Umbilical cord (tissue), 1 donor: ENCODE measurements at regions not wholly inside any gene's neighbourhood (a gene's known extent, or its start where the extent isn't known, plus 50 kb on each side); places are given as distances from the start of the nearest gene placed in this dataset.
A peak's percentile ranks its signal among the peaks of the same experiment; 100 is the strongest.

ENCODE experiments used
- DNase-seq: peaks from one replicate; pipeline ENCODE4 v3.0.0-alpha.2; 2015; ENCODE audit warnings: low spot score

- DNase-seq: peak; percentile 91
Measured at GRCh38 chr17:13353590-13353989, 248.1 kb downstream of the HS3ST3A1 start.

- DNase-seq: no peak
Measured at GRCh38 chr17:13352747-13353415, 248.8 kb downstream of the HS3ST3A1 start.

- DNase-seq: no peak
Measured at GRCh38 chr17:13351046-13351445, 250.7 kb downstream of the HS3ST3A1 start.

GRCh38 chr17:13350466-13350865 is 251.3 kb downstream of the HS3ST3A1 start:
- DNase-seq: no peak

GRCh38 chr17:13346996-13347762 is 254.6 kb downstream of the HS3ST3A1 start:
- DNase-seq: no peak

- no peak for DNase-seq
Measured at GRCh38 chr17:13346592-13346991, 255.1 kb downstream of the HS3ST3A1 start.

- peak; percentile 22 for DNase-seq
Measured at GRCh38 chr17:13346081-13346533, 255.6 kb downstream of the HS3ST3A1 start.

- no peak for DNase-seq
Measured at GRCh38 chr17:13338421-13338820, 263.3 kb downstream of the HS3ST3A1 start.

- DNase-seq: peak; percentile 76
Measured at GRCh38 chr17:13337864-13338371, 263.8 kb downstream of the HS3ST3A1 start.

- no peak for DNase-seq
Measured at GRCh38 chr17:13337151-13337550, 264.6 kb downstream of the HS3ST3A1 start.

- no peak for DNase-seq
Measured at GRCh38 chr17:13334374-13334773, 267.4 kb downstream of the HS3ST3A1 start.

GRCh38 chr17:13333661-13334060 is 268.1 kb downstream of the HS3ST3A1 start:
- no peak for DNase-seq

- DNase-seq: no peak
Measured at GRCh38 chr17:13332207-13332606, 269.5 kb downstream of the HS3ST3A1 start.

GRCh38 chr17:13329421-13329820 is 272.3 kb downstream of the HS3ST3A1 start:
- no peak for DNase-seq

GRCh38 chr17:13323990-13324389 is 277.7 kb downstream of the HS3ST3A1 start:
- no peak for DNase-seq

GRCh38 chr17:13321951-13322701 is 279.6 kb downstream of the HS3ST3A1 start:
- DNase-seq: no peak

GRCh38 chr17:13320046-13320785 is 281.5 kb downstream of the HS3ST3A1 start:
- DNase-seq: no peak

- no peak for DNase-seq
Measured at GRCh38 chr17:13316657-13317056, 285.1 kb downstream of the HS3ST3A1 start.

GRCh38 chr17:13311306-13311705 is 290.4 kb downstream of the HS3ST3A1 start:
- DNase-seq: no peak

- DNase-seq: no peak
Measured at GRCh38 chr17:13310858-13311257, 290.9 kb downstream of the HS3ST3A1 start.

- DNase-seq: peak; percentile 29
Measured at GRCh38 chr17:13306310-13306962, 288.6 kb upstream of the ELAC2 start.
